Type B pancreatic cell (in vitro differentiated cells): ENCODE measurements at regions not wholly inside any gene's neighbourhood (a gene's known extent, or its start where the extent isn't known, plus 50 kb on each side); places are given as distances from the start of the nearest gene placed in this dataset.

Experiments
- DNase-seq: peaks from one replicate; pipeline ENCODE4 v3.0.0; 2021; ENCODE audit warnings: mixed read lengths; ENCODE audit not compliant: unreplicated experiment; ENCODE audit errors: extremely low spot score
- H3K27ac Mint-ChIP-seq: 2 replicates; pipeline ENCODE4 v1.8.0; 2021; ENCODE audit warnings: mild to moderate bottlenecking, mixed read lengths
- H3K27me3 Mint-ChIP-seq: 2 replicates; pipeline ENCODE4 v1.8.0; 2021; ENCODE audit warnings: mixed read lengths
- H3K36me3 Mint-ChIP-seq: 2 replicates; pipeline ENCODE4 v1.8.0; 2021; ENCODE audit warnings: mixed read lengths
- H3K4me1 Mint-ChIP-seq: one replicate; pipeline ENCODE4 v1.8.0; 2021; ENCODE audit warnings: mixed read lengths; ENCODE audit not compliant: unreplicated experiment
- H3K4me3 Mint-ChIP-seq: 2 replicates; pipeline ENCODE4 v1.8.0; 2021; ENCODE audit warnings: mild to moderate bottlenecking, mixed read lengths
- H3K9me3 Mint-ChIP-seq: 2 replicates; pipeline ENCODE4 v1.8.0; 2021; ENCODE audit warnings: mixed read lengths
- CTCF ChIP-seq: fragments of 200-600 bp; sonication (generic); conservative IDR thresholded peaks from 2 replicates; pipeline ENCODE4 v1.5.0; 2021; ENCODE audit warnings: antibody characterized with exemption, mild to moderate bottlenecking

- peaks cover 30% of the 10 kb centered on the region for H3K27me3 Mint-ChIP-seq
- no peaks in the 10 kb centered on the region for H3K9me3 Mint-ChIP-seq
- no peak for DNase-seq
- H3K4me1 Mint-ChIP-seq = no peaks in the 10 kb centered on the region
- no peak overlapping the region for H3K27ac Mint-ChIP-seq
- TF ChIP-seq CTCF = no peak
- H3K36me3 Mint-ChIP-seq = no peaks in the 10 kb centered on the region
- H3K4me3 Mint-ChIP-seq = no peak overlapping the region
Measured at GRCh38 chr9:119827526-119827925, 458.3 kb upstream of the BRINP1 start.

DNA sequence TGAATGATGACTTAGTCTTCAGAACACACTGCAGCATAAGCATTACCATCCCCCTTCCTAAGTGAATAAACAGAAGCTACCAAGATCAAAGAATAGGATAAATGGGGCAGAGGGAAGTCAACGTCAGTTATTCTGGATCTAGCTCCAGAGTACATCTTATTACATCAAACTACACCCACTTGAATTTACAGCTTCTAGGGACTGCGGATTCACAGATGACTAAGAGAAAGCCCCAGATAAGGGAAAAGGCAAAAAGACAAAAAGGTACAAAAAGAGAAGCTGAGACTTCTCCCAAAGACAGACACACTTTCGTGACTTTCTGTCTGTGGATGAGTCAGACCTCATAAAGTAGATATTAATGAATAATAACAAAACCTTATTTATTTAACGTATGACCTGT lies 457.9 kb upstream of the BRINP1 start:
- H3K9me3 Mint-ChIP-seq = no peaks in the 10 kb centered on the region
- DNase-seq = no peak

GRCh38 chr9:119818726-119819435 lies 449.6 kb upstream of the BRINP1 start:
- no peak for DNase-seq
- H3K9me3 Mint-ChIP-seq = no peaks in the 10 kb centered on the region
- H3K4me3 Mint-ChIP-seq = no peak overlapping the region
- no peak for TF ChIP-seq CTCF
- H3K36me3 Mint-ChIP-seq = no peaks in the 10 kb centered on the region
- no peak overlapping the region for H3K27ac Mint-ChIP-seq
- H3K4me1 Mint-ChIP-seq = no peaks in the 10 kb centered on the region
- peaks cover 30% of the 10 kb centered on the region for H3K27me3 Mint-ChIP-seq

More for the DNA sequence above, 457.9 kb upstream of the BRINP1 start:
- TF ChIP-seq CTCF = no peak
- H3K4me1 Mint-ChIP-seq = no peaks in the 10 kb centered on the region
- peaks cover 26% of the 10 kb centered on the region for H3K27me3 Mint-ChIP-seq
- H3K27ac Mint-ChIP-seq = no peak overlapping the region
- no peaks in the 10 kb centered on the region for H3K36me3 Mint-ChIP-seq
- H3K4me3 Mint-ChIP-seq = no peak overlapping the region

GRCh38 chr9:119810645-119811429 lies 441.6 kb upstream of the BRINP1 start:
- no peak for TF ChIP-seq CTCF
- H3K27ac Mint-ChIP-seq = no peak overlapping the region
- no peaks in the 10 kb centered on the region for H3K4me1 Mint-ChIP-seq
- no peaks in the 10 kb centered on the region for H3K9me3 Mint-ChIP-seq
- H3K36me3 Mint-ChIP-seq = no peaks in the 10 kb centered on the region
- DNase-seq = no peak
- H3K27me3 Mint-ChIP-seq = peaks cover 9% of the 10 kb centered on the region
- no peak overlapping the region for H3K4me3 Mint-ChIP-seq

DNA sequence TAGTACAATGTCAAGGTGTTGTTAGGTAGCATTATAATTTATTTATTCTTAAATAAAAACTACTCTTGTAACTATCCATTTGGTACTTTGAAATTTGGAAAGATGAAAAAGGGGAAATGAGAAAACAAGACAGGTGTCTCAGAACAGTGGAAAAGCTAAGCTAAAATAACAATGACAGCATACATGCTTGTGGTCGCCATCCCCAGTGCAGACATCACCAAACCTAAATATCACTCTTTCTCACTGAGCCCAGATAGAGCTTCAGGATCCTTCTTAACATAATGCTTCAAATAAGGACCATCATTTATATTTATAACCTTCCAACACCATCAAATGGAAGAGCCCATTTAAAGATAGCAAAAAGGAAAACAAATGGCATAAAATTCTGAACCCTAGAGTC lies 434.4 kb upstream of the BRINP1 start:
- Mint-ChIP-seq H3K9me3 (no peaks in the 10 kb centered on the region), H3K36me3 (no peaks in the 10 kb centered on the region), H3K27ac (no peak overlapping the region)

More for the DNA sequence above, 434.4 kb upstream of the BRINP1 start:
- no peak overlapping the region for H3K4me3 Mint-ChIP-seq
- H3K4me1 Mint-ChIP-seq = no peaks in the 10 kb centered on the region
- TF ChIP-seq CTCF = no peak
- no peak for DNase-seq
- H3K27me3 Mint-ChIP-seq = peaks cover 4% of the 10 kb centered on the region
